ENCODE measurements at regions not wholly inside any gene's neighbourhood (a gene's known extent, or its start where the extent isn't known, plus 50 kb on each side); places are given as distances from the start of the nearest gene placed in this dataset.

DNA sequence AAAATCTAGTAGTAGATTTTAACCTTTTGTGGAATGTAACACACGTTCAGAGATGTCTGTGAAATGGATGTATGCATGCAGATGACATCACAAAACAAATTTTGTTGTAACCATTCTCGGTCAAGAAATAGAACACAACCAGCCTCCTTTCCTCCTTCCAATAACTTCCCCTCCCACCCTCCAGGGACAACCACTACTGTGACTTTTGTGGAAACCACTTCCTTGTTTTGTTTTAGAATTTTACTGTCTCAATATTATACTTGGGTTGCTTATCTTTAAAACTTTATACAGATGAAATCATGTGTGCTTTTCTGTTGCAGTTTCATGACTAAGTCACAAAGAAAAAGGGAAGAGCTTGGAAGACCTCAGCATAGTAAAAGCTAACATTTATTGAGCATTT lies 189.4 kb upstream of the NCAM1 start:
- Histone ChIP-seq H4K20me1 (ENCODE audit: insufficient read depth) (no peaks in the 10 kb centered on the region), H3K4me1 (ENCODE audit: control insufficient read depth in 1 of 2, insufficient read depth in 2 of 2, low read length in 2 of 2) (no peaks in the 10 kb centered on the region), H3K27me3 (ENCODE audit: insufficient read depth, low read length) (peaks cover 12% of the 10 kb centered on the region), H3K36me3 (ENCODE audit: control insufficient read depth in 1 of 2, insufficient read depth in 2 of 2, low read length in 2 of 2) (no peaks in the 10 kb centered on the region), H3K9me2 (ENCODE audit: insufficient read depth) (no peaks in the 10 kb centered on the region), H3K9me3 (ENCODE audit: control insufficient read depth in 1 of 2, insufficient read depth in 1 of 2, low read depth in 1 of 2, low read length in 2 of 2) (no peaks in the 10 kb centered on the region), H2AFZ (ENCODE audit: low read depth, low read length, poor library complexity, severe bottlenecking) (no peak overlapping the region), H3K4me3 (replicated peaks in 1 of 2; ENCODE audit: low read depth in 1 of 2, low read length in 2 of 2) (no peak overlapping the region), H3K9ac (ENCODE audit: low read length) (no peak overlapping the region), H3K4me2 (ENCODE audit: low read length) (no peak overlapping the region), H3K79me2 (ENCODE audit: insufficient read depth, low read length) (no peaks in the 10 kb centered on the region), H3K27ac (ENCODE audit: low read depth, low read length) (no peak overlapping the region)
- TF ChIP-seq ZFX (IDR thresholded peaks at IDR 0.05) (no peak), EGR1 (IDR thresholded peaks at IDR 0.05; ENCODE audit: low read depth) (no peak), YY1 (IDR thresholded peaks at IDR 0.05; ENCODE audit: extremely low read depth, insufficient replicate concordance, low read depth, low read length) (no peak), ELF1 (IDR thresholded peaks at IDR 0.05; ENCODE audit: borderline replicate concordance, low read depth) (no peak), SP1 (IDR thresholded peaks at IDR 0.05; ENCODE audit: low read depth) (no peak), SRF (IDR thresholded peaks at IDR 0.05; ENCODE audit: low read depth) (no peak), TCF7L2 (IDR thresholded peaks at IDR 0.05; ENCODE audit: borderline replicate concordance, extremely low read depth, insufficient read depth, insufficient read length) (no peak), SIN3A (IDR thresholded peaks at IDR 0.05; ENCODE audit: low read depth) (no peak), EZH2 (IDR thresholded peaks at IDR 0.05) (no peak), CBX3 (IDR thresholded peaks at IDR 0.05; ENCODE audit: low read depth) (no peak), POLR2A (IDR thresholded peaks at IDR 0.05; ENCODE audit: borderline replicate concordance, extremely low read depth, insufficient read depth, insufficient read length) (no peak), JUND (IDR thresholded peaks at IDR 0.05) (no peak), FOSL1 (IDR thresholded peaks at IDR 0.05; ENCODE audit: low read depth) (no peak), EZH2phosphoT487 (IDR thresholded peaks at IDR 0.05; ENCODE audit: borderline replicate concordance) (no peak)
- TF ChIP-seq, protein P1, sequence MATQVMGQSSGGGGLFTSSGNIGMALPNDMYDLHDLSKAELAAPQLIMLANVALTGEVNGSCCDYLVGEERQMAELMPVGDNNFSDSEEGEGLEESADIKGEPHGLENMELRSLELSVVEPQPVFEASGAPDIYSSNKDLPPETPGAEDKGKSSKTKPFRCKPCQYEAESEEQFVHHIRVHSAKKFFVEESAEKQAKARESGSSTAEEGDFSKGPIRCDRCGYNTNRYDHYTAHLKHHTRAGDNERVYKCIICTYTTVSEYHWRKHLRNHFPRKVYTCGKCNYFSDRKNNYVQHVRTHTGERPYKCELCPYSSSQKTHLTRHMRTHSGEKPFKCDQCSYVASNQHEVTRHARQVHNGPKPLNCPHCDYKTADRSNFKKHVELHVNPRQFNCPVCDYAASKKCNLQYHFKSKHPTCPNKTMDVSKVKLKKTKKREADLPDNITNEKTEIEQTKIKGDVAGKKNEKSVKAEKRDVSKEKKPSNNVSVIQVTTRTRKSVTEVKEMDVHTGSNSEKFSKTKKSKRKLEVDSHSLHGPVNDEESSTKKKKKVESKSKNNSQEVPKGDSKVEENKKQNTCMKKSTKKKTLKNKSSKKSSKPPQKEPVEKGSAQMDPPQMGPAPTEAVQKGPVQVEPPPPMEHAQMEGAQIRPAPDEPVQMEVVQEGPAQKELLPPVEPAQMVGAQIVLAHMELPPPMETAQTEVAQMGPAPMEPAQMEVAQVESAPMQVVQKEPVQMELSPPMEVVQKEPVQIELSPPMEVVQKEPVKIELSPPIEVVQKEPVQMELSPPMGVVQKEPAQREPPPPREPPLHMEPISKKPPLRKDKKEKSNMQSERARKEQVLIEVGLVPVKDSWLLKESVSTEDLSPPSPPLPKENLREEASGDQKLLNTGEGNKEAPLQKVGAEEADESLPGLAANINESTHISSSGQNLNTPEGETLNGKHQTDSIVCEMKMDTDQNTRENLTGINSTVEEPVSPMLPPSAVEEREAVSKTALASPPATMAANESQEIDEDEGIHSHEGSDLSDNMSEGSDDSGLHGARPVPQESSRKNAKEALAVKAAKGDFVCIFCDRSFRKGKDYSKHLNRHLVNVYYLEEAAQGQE (IDR thresholded peaks at IDR 0.05; ENCODE audit: low read depth) = no peak
- TF ChIP-seq, protein P2, sequence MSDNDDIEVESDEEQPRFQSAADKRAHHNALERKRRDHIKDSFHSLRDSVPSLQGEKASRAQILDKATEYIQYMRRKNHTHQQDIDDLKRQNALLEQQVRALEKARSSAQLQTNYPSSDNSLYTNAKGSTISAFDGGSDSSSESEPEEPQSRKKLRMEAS (IDR thresholded peaks at IDR 0.05) = no peak
- TF ChIP-seq, protein P3, sequence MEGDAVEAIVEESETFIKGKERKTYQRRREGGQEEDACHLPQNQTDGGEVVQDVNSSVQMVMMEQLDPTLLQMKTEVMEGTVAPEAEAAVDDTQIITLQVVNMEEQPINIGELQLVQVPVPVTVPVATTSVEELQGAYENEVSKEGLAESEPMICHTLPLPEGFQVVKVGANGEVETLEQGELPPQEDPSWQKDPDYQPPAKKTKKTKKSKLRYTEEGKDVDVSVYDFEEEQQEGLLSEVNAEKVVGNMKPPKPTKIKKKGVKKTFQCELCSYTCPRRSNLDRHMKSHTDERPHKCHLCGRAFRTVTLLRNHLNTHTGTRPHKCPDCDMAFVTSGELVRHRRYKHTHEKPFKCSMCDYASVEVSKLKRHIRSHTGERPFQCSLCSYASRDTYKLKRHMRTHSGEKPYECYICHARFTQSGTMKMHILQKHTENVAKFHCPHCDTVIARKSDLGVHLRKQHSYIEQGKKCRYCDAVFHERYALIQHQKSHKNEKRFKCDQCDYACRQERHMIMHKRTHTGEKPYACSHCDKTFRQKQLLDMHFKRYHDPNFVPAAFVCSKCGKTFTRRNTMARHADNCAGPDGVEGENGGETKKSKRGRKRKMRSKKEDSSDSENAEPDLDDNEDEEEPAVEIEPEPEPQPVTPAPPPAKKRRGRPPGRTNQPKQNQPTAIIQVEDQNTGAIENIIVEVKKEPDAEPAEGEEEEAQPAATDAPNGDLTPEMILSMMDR (IDR thresholded peaks at IDR 0.05 in 2 of 3, conservative IDR thresholded peaks at IDR 0.05 in 1 of 3; ENCODE audit: borderline replicate concordance in 1 of 3, insufficient read depth in 1 of 3, low read depth in 2 of 3, low read length in 2 of 3) = no peak
- TF ChIP-seq, protein P4, sequence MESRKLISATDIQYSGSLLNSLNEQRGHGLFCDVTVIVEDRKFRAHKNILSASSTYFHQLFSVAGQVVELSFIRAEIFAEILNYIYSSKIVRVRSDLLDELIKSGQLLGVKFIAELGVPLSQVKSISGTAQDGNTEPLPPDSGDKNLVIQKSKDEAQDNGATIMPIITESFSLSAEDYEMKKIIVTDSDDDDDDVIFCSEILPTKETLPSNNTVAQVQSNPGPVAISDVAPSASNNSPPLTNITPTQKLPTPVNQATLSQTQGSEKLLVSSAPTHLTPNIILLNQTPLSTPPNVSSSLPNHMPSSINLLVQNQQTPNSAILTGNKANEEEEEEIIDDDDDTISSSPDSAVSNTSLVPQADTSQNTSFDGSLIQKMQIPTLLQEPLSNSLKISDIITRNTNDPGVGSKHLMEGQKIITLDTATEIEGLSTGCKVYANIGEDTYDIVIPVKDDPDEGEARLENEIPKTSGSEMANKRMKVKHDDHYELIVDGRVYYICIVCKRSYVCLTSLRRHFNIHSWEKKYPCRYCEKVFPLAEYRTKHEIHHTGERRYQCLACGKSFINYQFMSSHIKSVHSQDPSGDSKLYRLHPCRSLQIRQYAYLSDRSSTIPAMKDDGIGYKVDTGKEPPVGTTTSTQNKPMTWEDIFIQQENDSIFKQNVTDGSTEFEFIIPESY (IDR thresholded peaks at IDR 0.05; ENCODE audit: extremely low read depth, insufficient replicate concordance, low read length) = no peak
- CTCF ChIA-PET = no interaction called here
- DNase-seq (ENCODE audit: low read depth, low spot score) (no peak), ATAC-seq (no peak)
- RAD21 ChIA-PET (ENCODE audit: low non-redundant PET in 1 of 2, low total read pairs in 2 of 2, uncharacterized antibody in 2 of 2, unreplicated experiment in 2 of 2) = no interaction called here
- intact Hi-C loops (cut with micrococcal nuclease) = no loop called here
- BruUV-seq (replicated peaks) = no TSS peak
- POLR2A ChIA-PET = no interaction called here

Data from HCT116 (cell line).